Panc1 (cell line): ENCODE measurements at regions not wholly inside any gene's neighbourhood (a gene's known extent, or its start where the extent isn't known, plus 50 kb on each side); places are given as distances from the start of the nearest gene placed in this dataset.

Experiments
- ATAC-seq: fragments of 200-7000 bp; cut with Tn5 transposase; 2 replicates; pipeline ENCODE4 v1.9.1; 2020; ENCODE audit warnings: mild to moderate bottlenecking, moderate library complexity
- BruUV-seq: library from RNA; stranded (reverse); fragments of 400-500 nt; replicated peaks from 2 replicates; lab custom pipeline; 2021; lab: Mats Ljungman, UMichigan
- CTCF ChIA-PET: fragments of 300-600 bp; sonication (Branson Sonifier 250); formaldehyde crosslinking; loops from one replicate; lab custom pipeline; 2022; ENCODE audit warnings: antibody characterized with exemption; lab: Charles Lee
- POLR2A ChIA-PET: fragments of 300-600 bp; sonication (Branson Sonifier 250); formaldehyde crosslinking; loops from one replicate; lab custom pipeline; 2022; ENCODE audit warnings: antibody characterized with exemption; lab: Charles Lee
- DNase-seq: peaks from one replicate; pipeline ENCODE4 v3.0.0-alpha.2; 2010; ENCODE audit warnings: low read depth, low spot score
- H3K27ac ChIP-seq: 2 replicates; pipeline ENCODE4 v1.5.1; 2011; ENCODE audit warnings: mild to moderate bottlenecking, low read length, inconsistent platforms
- H3K27me3 ChIP-seq: fragments of 200-500 bp; sonication (Bioruptor generic); 2 replicates; pipeline ENCODE4 v1.6.0; 2014; ENCODE audit warnings: low read length, inconsistent platforms; ENCODE audit not compliant: control insufficient read depth, insufficient read depth
- H3K36me3 ChIP-seq: fragments of 200-500 bp; sonication (Bioruptor generic); 2 replicates; pipeline ENCODE4 v1.5.1; 2014; ENCODE audit warnings: inconsistent platforms, mild to moderate bottlenecking, low read length, moderate library complexity; ENCODE audit not compliant: control insufficient read depth, insufficient read depth
- H3K4me1 ChIP-seq: 2 replicates; pipeline ENCODE4 v1.5.1; 2011; ENCODE audit warnings: inconsistent platforms, mild to moderate bottlenecking, low read length, moderate library complexity; ENCODE audit not compliant: control insufficient read depth, insufficient read depth
- H3K4me3 ChIP-seq, 2 experiments: 2 replicates each; pipeline ENCODE4 v1.5.1; 2011 to 2012; ENCODE audit warnings: low read depth in 2 of 2, low read length in 2 of 2, mild to moderate bottlenecking in 2 of 2, inconsistent platforms in 1 of 2, moderate library complexity in 1 of 2
- H3K9me3 ChIP-seq: fragments of 200-500 bp; sonication (Bioruptor generic); 2 replicates; pipeline ENCODE4 v1.5.1; 2014; ENCODE audit warnings: low read depth, mild to moderate bottlenecking, inconsistent platforms, low read length, moderate library complexity; ENCODE audit not compliant: control insufficient read depth, insufficient read depth
- POLR2AphosphoS5 ChIP-seq: IDR thresholded peaks from 2 replicates; pipeline ENCODE4 v1.6.1; 2012; ENCODE audit warnings: mild to moderate bottlenecking, low read depth, low read length, moderate library complexity
- SIN3A ChIP-seq: IDR thresholded peaks from 2 replicates; pipeline ENCODE4 v1.6.1; 2012; ENCODE audit warnings: low read depth, mild to moderate bottlenecking, low read length, moderate library complexity, borderline replicate concordance; ENCODE audit not compliant: insufficient read depth
- TCF7L2 ChIP-seq: IDR thresholded peaks from 2 replicates; pipeline ENCODE4 v1.6.1; 2011; ENCODE audit warnings: mild to moderate bottlenecking, low read depth, low read length, inconsistent platforms
- in situ Hi-C: cut with HindIII; loops from 2 replicates; pipeline ENCODE4 v1.10.0; 2016; ENCODE audit warnings: low sequenced_read_pairs, low pct_unique_long_range_greater_than_20kb
- intact Hi-C: fragments of 100-400 bp; cut with micrococcal nuclease; formaldehyde crosslinking; loops from one replicate; pipeline ENCODE4 v1.10.0; 2022; ENCODE audit not compliant: unreplicated experiment
- TF ChIP-seq, protein P1 (sequence below): fragments of 450-650 bp; IDR thresholded peaks from 2 replicates; pipeline ENCODE4 v1.5.1; 2017; ENCODE audit warnings: mild to moderate bottlenecking
- TF ChIP-seq, protein P2 (sequence below), 2 experiments: IDR thresholded peaks; 2 replicates each; pipeline ENCODE4 v1.6.1; 2011 to 2012; ENCODE audit warnings: low read depth in 2 of 2, control low read depth in 1 of 2, low read length in 1 of 2, mild to moderate bottlenecking in 1 of 2, moderate library complexity in 1 of 2; ENCODE audit not compliant: insufficient read depth in 1 of 2

DNA sequence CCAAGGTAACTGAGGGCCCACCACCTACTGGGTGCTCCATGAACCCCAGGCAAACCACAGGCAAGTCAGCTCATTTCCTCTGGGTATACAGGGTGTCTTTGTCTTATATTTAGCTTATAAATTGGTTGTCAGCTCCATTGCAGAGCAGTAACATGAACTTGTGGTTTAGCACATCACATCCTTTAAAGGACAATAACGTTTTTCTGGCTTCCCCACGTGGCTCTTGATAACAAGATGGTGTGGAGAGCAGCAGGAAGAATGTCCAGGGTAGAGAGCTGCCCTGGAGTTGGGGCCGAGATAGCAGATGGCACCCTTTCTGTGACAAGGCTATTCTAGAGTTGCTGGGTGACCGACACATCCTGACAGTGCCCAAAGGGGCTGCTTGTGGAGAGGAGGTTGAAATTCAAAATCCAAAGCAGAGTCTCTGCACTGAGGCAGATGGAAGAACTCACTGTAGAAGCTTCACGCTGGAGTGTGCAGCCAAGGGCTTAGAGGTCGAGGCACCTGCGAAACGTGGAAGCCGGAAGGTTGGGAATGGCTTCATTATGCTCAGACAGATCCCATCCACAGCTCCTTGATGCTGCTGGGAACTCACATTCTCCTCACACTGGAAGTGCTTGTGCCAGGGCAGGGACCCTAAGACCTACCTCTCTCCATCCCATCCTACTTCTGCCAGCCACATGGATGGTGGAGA is 133.0 kb upstream of the FRY start:
- Histone ChIP-seq H3K9me3 (no peaks in the 10 kb centered on the region), H3K4me1 (no peaks in the 10 kb centered on the region), H3K27me3 (no peaks in the 10 kb centered on the region), H3K4me3 (no peak overlapping the region), H3K27ac (no peak overlapping the region), H3K36me3 (no peaks in the 10 kb centered on the region)
- ATAC-seq = no peak
- in situ Hi-C loops = no loop called here
- no TSS peak for BruUV-seq
- no peak for DNase-seq
- TF ChIP-seq, protein P1, sequence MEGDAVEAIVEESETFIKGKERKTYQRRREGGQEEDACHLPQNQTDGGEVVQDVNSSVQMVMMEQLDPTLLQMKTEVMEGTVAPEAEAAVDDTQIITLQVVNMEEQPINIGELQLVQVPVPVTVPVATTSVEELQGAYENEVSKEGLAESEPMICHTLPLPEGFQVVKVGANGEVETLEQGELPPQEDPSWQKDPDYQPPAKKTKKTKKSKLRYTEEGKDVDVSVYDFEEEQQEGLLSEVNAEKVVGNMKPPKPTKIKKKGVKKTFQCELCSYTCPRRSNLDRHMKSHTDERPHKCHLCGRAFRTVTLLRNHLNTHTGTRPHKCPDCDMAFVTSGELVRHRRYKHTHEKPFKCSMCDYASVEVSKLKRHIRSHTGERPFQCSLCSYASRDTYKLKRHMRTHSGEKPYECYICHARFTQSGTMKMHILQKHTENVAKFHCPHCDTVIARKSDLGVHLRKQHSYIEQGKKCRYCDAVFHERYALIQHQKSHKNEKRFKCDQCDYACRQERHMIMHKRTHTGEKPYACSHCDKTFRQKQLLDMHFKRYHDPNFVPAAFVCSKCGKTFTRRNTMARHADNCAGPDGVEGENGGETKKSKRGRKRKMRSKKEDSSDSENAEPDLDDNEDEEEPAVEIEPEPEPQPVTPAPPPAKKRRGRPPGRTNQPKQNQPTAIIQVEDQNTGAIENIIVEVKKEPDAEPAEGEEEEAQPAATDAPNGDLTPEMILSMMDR = no peak
- no peak for TF ChIP-seq TCF7L2
- TF ChIP-seq POLR2AphosphoS5 = no peak
- TF ChIP-seq SIN3A = no peak
- TF ChIP-seq, protein P2, sequence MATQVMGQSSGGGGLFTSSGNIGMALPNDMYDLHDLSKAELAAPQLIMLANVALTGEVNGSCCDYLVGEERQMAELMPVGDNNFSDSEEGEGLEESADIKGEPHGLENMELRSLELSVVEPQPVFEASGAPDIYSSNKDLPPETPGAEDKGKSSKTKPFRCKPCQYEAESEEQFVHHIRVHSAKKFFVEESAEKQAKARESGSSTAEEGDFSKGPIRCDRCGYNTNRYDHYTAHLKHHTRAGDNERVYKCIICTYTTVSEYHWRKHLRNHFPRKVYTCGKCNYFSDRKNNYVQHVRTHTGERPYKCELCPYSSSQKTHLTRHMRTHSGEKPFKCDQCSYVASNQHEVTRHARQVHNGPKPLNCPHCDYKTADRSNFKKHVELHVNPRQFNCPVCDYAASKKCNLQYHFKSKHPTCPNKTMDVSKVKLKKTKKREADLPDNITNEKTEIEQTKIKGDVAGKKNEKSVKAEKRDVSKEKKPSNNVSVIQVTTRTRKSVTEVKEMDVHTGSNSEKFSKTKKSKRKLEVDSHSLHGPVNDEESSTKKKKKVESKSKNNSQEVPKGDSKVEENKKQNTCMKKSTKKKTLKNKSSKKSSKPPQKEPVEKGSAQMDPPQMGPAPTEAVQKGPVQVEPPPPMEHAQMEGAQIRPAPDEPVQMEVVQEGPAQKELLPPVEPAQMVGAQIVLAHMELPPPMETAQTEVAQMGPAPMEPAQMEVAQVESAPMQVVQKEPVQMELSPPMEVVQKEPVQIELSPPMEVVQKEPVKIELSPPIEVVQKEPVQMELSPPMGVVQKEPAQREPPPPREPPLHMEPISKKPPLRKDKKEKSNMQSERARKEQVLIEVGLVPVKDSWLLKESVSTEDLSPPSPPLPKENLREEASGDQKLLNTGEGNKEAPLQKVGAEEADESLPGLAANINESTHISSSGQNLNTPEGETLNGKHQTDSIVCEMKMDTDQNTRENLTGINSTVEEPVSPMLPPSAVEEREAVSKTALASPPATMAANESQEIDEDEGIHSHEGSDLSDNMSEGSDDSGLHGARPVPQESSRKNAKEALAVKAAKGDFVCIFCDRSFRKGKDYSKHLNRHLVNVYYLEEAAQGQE (IDR thresholded peaks at IDR 0.05; ENCODE audit: insufficient read depth in 1 of 2, low read depth in 2 of 2, low read length in 1 of 2) = no peak
- CTCF ChIA-PET = no interaction called here
- POLR2A ChIA-PET = no interaction called here
- intact Hi-C loops = no loop called here

DNA sequence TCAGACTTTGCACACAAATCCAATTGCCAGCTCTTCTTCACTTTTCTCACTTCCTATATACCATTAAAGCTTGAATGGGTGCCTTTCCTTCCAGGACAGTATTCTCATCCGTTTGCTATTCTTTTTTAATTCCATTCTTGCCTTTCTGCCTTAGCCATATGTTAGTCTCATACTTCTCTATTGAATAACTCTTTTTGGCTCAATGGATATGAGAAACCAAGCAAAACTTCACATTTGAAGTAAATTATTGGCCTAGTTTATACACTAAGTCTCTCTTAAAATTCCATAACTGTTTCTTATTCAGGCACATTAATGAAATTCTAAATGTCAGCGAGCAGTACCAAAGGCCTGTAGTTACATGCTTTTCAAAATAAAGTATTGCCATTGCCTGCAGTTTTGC is 129.6 kb upstream of the FRY start:
- Histone ChIP-seq H3K36me3 (no peaks in the 10 kb centered on the region), H3K9me3 (no peaks in the 10 kb centered on the region), H3K4me3 (no peak overlapping the region), H3K27me3 (no peaks in the 10 kb centered on the region), H3K4me1 (no peaks in the 10 kb centered on the region), H3K27ac (no peak overlapping the region)
- intact Hi-C loops = no loop called here
- no peak for ATAC-seq
- in situ Hi-C loops = no loop called here
- no peak for DNase-seq
- POLR2A ChIA-PET = no interaction called here
- TF ChIP-seq, protein P2 (IDR thresholded peaks at IDR 0.05; ENCODE audit: insufficient read depth in 1 of 2, low read depth in 2 of 2, low read length in 1 of 2) = no peak
- TF ChIP-seq SIN3A = no peak
- CTCF ChIA-PET = no interaction called here
- no TSS peak for BruUV-seq
